ENCODE measurements at regions not wholly inside any gene's neighbourhood (a gene's known extent, or its start where the extent isn't known, plus 50 kb on each side); places are given as distances from the start of the nearest gene placed in this dataset.

DNA sequence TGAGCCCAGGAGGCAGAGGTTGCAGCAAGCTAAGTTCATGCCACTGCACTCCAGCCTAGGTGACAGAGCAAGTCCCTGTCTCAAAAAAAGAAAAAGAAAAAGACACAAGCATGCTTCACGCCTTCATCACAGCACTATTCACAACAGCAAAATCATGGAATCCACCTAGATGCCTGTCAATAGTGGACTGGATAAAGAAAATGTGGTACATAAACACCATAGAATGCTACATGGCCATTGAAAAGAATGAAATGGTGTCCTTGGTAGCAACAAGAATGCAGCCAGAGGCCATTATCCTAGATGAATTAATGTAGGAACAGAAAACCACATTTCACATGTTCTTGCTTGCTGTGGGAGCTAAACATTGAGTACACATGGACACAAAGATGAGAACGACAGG is 392.6 kb downstream of the EIPR1 start:
- no peak for TF ChIP-seq SREBF2 (IDR thresholded peaks at IDR 0.05; ENCODE audit: low read length)
- TF ChIP-seq, protein P1, sequence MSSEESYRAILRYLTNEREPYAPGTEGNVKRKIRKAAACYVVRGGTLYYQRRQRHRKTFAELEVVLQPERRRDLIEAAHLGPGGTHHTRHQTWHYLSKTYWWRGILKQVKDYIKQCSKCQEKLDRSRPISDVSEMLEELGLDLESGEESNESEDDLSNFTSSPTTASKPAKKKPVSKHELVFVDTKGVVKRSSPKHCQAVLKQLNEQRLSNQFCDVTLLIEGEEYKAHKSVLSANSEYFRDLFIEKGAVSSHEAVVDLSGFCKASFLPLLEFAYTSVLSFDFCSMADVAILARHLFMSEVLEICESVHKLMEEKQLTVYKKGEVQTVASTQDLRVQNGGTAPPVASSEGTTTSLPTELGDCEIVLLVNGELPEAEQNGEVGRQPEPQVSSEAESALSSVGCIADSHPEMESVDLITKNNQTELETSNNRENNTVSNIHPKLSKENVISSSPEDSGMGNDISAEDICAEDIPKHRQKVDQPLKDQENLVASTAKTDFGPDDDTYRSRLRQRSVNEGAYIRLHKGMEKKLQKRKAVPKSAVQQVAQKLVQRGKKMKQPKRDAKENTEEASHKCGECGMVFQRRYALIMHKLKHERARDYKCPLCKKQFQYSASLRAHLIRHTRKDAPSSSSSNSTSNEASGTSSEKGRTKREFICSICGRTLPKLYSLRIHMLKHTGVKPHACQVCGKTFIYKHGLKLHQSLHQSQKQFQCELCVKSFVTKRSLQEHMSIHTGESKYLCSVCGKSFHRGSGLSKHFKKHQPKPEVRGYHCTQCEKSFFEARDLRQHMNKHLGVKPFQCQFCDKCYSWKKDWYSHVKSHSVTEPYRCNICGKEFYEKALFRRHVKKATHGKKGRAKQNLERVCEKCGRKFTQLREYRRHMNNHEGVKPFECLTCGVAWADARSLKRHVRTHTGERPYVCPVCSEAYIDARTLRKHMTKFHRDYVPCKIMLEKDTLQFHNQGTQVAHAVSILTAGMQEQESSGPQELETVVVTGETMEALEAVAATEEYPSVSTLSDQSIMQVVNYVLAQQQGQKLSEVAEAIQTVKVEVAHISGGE (CRISPR knock-in tag; IDR thresholded peaks at IDR 0.05): no peak

All from GM12878 (cell line).